ENCODE measurements at regions not wholly inside any gene's neighbourhood (a gene's known extent, or its start where the extent isn't known, plus 50 kb on each side); places are given as distances from the start of the nearest gene placed in this dataset.

GRCh38 chr5:3100921-3101551 lies 349.6 kb upstream of the IRX2 start:
- CTCF ChIA-PET: no interaction called here
- DNase-seq (ENCODE audit: low read depth, low spot score): no peak
- peaks cover 69% of the 10 kb centered on the region for H3K9me3 ChIP-seq (ENCODE audit: control insufficient read depth, insufficient read depth, low read length)
- H3K27ac ChIP-seq (ENCODE audit: low read depth, low read length): no peak overlapping the region
- H3K27me3 ChIP-seq (ENCODE audit: control insufficient read depth, insufficient read depth, low read length): no peaks in the 10 kb centered on the region
- H3K4me3 ChIP-seq (ENCODE audit: low read depth, low read length): no peak overlapping the region
- POLR2A ChIA-PET: no interaction called here
- TF ChIP-seq CTCF (IDR thresholded peaks at IDR 0.05; ENCODE audit: low read depth, low read length): no peak

GRCh38 chr5:3099954-3100353 lies 348.5 kb upstream of the IRX2 start:
- TF ChIP-seq CTCF (IDR thresholded peaks at IDR 0.05; ENCODE audit: low read depth, low read length): no peak
- ChIA-PET POLR2A (no interaction called here), CTCF (no interaction called here)
- no peak for DNase-seq (ENCODE audit: low read depth, low spot score)
- Histone ChIP-seq H3K4me3 (ENCODE audit: low read depth, low read length) (no peak overlapping the region), H3K9me3 (ENCODE audit: control insufficient read depth, insufficient read depth, low read length) (peaks cover 69% of the 10 kb centered on the region), H3K27ac (ENCODE audit: low read depth, low read length) (no peak overlapping the region), H3K27me3 (ENCODE audit: control insufficient read depth, insufficient read depth, low read length) (no peaks in the 10 kb centered on the region)

- Histone ChIP-seq H3K27me3 (ENCODE audit: control insufficient read depth, insufficient read depth, low read length) (no peaks in the 10 kb centered on the region), H3K27ac (ENCODE audit: low read depth, low read length) (no peak overlapping the region), H3K4me3 (ENCODE audit: low read depth, low read length) (no peak overlapping the region), H3K9me3 (ENCODE audit: control insufficient read depth, insufficient read depth, low read length) (peaks cover 65% of the 10 kb centered on the region)
- no peak for TF ChIP-seq CTCF (IDR thresholded peaks at IDR 0.05; ENCODE audit: low read depth, low read length)
- no peak for DNase-seq (ENCODE audit: low read depth, low spot score)
- ChIA-PET CTCF (no interaction called here), POLR2A (no interaction called here)
Observed at GRCh38 chr5:3099526-3099925, 348.0 kb upstream of the IRX2 start.

GRCh38 chr5:3098821-3099220 lies 347.3 kb upstream of the IRX2 start:
- H3K27me3 ChIP-seq (ENCODE audit: control insufficient read depth, insufficient read depth, low read length): no peaks in the 10 kb centered on the region
- CTCF ChIA-PET: no interaction called here
- POLR2A ChIA-PET: no interaction called here
- peaks cover 68% of the 10 kb centered on the region for H3K9me3 ChIP-seq (ENCODE audit: control insufficient read depth, insufficient read depth, low read length)
- H3K27ac ChIP-seq (ENCODE audit: low read depth, low read length): no peak overlapping the region
- TF ChIP-seq CTCF (IDR thresholded peaks at IDR 0.05; ENCODE audit: low read depth, low read length): no peak
- DNase-seq (ENCODE audit: low read depth, low spot score): no peak
- H3K4me3 ChIP-seq (ENCODE audit: low read depth, low read length): no peak overlapping the region

GRCh38 chr5:3092664-3093063 lies 341.2 kb upstream of the IRX2 start:
- CTCF ChIA-PET: no interaction called here

More at GRCh38 chr5:3092664-3093063, 341.2 kb upstream of the IRX2 start:
- no peak for TF ChIP-seq CTCF (IDR thresholded peaks at IDR 0.05; ENCODE audit: low read depth, low read length)
- POLR2A ChIA-PET: no interaction called here
- H3K9me3 ChIP-seq (ENCODE audit: control insufficient read depth, insufficient read depth, low read length): peaks cover 45% of the 10 kb centered on the region
- no peak overlapping the region for H3K4me3 ChIP-seq (ENCODE audit: low read depth, low read length)
- DNase-seq (ENCODE audit: low read depth, low spot score): no peak
- H3K27ac ChIP-seq (ENCODE audit: low read depth, low read length): no peak overlapping the region
- no peaks in the 10 kb centered on the region for H3K27me3 ChIP-seq (ENCODE audit: control insufficient read depth, insufficient read depth, low read length)
